Naive thymus-derived CD4-positive, alpha-beta T cell (primary cell): ENCODE measurements at regions not wholly inside any gene's neighbourhood (a gene's known extent, or its start where the extent isn't known, plus 50 kb on each side); places are given as distances from the start of the nearest gene placed in this dataset.

Source experiments
- ATAC-seq: fragments of 150-1000 bp; cut with Tn5 transposase; 2 replicates; pipeline ENCODE4 v1.10.0; 2021; ENCODE audit warnings: mild to moderate bottlenecking, moderate library complexity
- CTCF ChIA-PET: fragments of 350-600 bp; sonication (Branson Sonifier 250); formaldehyde crosslinking; loops from one replicate; lab custom pipeline; 2021; ENCODE audit warnings: antibody characterized with exemption; lab: Charles Lee
- POLR2A ChIA-PET: fragments of 350-600 bp; sonication (Branson Sonifier 250); formaldehyde crosslinking; loops from one replicate; lab custom pipeline; 2021; ENCODE audit warnings: antibody characterized with exemption, inconsistent platforms; lab: Charles Lee
- DNase-seq, 9 donors: peaks; one replicate each; pipeline versions ENCODE4 v3.0.0 to v3.0.0-alpha.2; 2020 to 2022; ENCODE audit warnings: mixed read lengths in 1 of 9
- H3K27ac ChIP-seq: one replicate; pipeline ENCODE4 v1.7.0; 2013; ENCODE audit warnings: mild to moderate bottlenecking, low read depth, low read length, moderate library complexity
- H3K27me3 ChIP-seq, 2 donors: one replicate each; pipeline ENCODE4 v1.7.0; 2013; ENCODE audit warnings: low read length in 2 of 2, mild to moderate bottlenecking in 2 of 2, moderate library complexity in 2 of 2; ENCODE audit not compliant: control insufficient read depth in 2 of 2, insufficient read depth in 2 of 2
- H3K36me3 ChIP-seq, 3 experiments: 1 replicate in 2 of 3; 2 replicates in 1 of 3; pipeline ENCODE4 v1.7.0; 2013; ENCODE audit warnings: low read length in 3 of 3, mild to moderate bottlenecking in 3 of 3, moderate library complexity in 1 of 3; ENCODE audit not compliant: insufficient read depth in 3 of 3, control insufficient read depth in 2 of 3
- H3K4me1 ChIP-seq, 2 donors: one replicate each; pipeline ENCODE4 v1.7.0; 2013; ENCODE audit warnings: low read length in 2 of 2, mild to moderate bottlenecking in 2 of 2, moderate library complexity in 1 of 2; ENCODE audit not compliant: control insufficient read depth in 2 of 2, insufficient read depth in 2 of 2
- H3K4me3 ChIP-seq: 2 replicates; pipeline ENCODE4 v1.7.0; 2013; ENCODE audit warnings: mild to moderate bottlenecking, low read length
- H3K9me3 ChIP-seq, 3 experiments: 1 replicate in 2 of 3; 2 replicates in 1 of 3; pipeline ENCODE4 v1.7.0; 2013; ENCODE audit warnings: low read length in 3 of 3; ENCODE audit not compliant: control insufficient read depth in 2 of 3
- H3K27ac Mint-ChIP-seq, 9 donors: one replicate each; pipeline ENCODE4 v1.8.0; 2020 to 2022; ENCODE audit warnings: mixed read lengths in 9 of 9, mild to moderate bottlenecking in 8 of 9, moderate library complexity in 5 of 9, inconsistent platforms in 2 of 9
- H3K27me3 Mint-ChIP-seq, 5 donors: one replicate each; pipeline ENCODE4 v1.8.0; 2021 to 2022; ENCODE audit warnings: mixed read lengths in 5 of 5, mild to moderate bottlenecking in 1 of 5
- H3K36me3 Mint-ChIP-seq, 5 donors: one replicate each; pipeline ENCODE4 v1.8.0; 2020 to 2022; ENCODE audit warnings: mixed read lengths in 5 of 5, mild to moderate bottlenecking in 3 of 5, inconsistent platforms in 1 of 5
- H3K4me1 Mint-ChIP-seq, 7 donors: one replicate each; pipeline ENCODE4 v1.8.0; 2020 to 2022; ENCODE audit warnings: mixed read lengths in 7 of 7, mild to moderate bottlenecking in 3 of 7, inconsistent platforms in 1 of 7
- H3K4me3 Mint-ChIP-seq, 10 donors: one replicate each; pipeline ENCODE4 v1.8.0; 2020 to 2022; ENCODE audit warnings: mild to moderate bottlenecking in 10 of 10, mixed read lengths in 10 of 10, moderate library complexity in 6 of 10, inconsistent platforms in 2 of 10
- H3K9me3 Mint-ChIP-seq, 11 donors: one replicate each; pipeline ENCODE4 v1.8.0; 2020 to 2022; ENCODE audit warnings: mixed read lengths in 11 of 11, mild to moderate bottlenecking in 4 of 11, inconsistent platforms in 1 of 11, moderate library complexity in 1 of 11
- intact Hi-C, 2 donors: fragments of 100-400 bp; cut with micrococcal nuclease; formaldehyde crosslinking; loops; one replicate each; pipeline ENCODE4 v1.15.1; 2023

- ChIA-PET CTCF (no interaction called here), POLR2A (no interaction called here)
- no peak overlapping the region for H3K27ac Mint-ChIP-seq
- no peak for ATAC-seq
- no peaks in the 10 kb centered on the region for H3K36me3 Mint-ChIP-seq
- no peak overlapping the region for H3K27ac ChIP-seq
- no peaks in the 10 kb centered on the region for H3K4me1 ChIP-seq
- H3K9me3 Mint-ChIP-seq, result no peaks in the 10 kb centered on the region
- no peak overlapping the region for H3K4me3 ChIP-seq
- no peaks in the 10 kb centered on the region for H3K27me3 ChIP-seq
- H3K4me1 Mint-ChIP-seq, result peaks cover 0 to 2% (median 0%) of the 10 kb centered on the region in 7 donors
- no peaks in the 10 kb centered on the region for H3K36me3 ChIP-seq
- no peak overlapping the region for H3K4me3 Mint-ChIP-seq
- intact Hi-C loops, result no loop called here
- peaks cover 0 to 5% (median 0%) of the 10 kb centered on the region in 5 donors for H3K27me3 Mint-ChIP-seq
- no peaks in the 10 kb centered on the region for H3K9me3 ChIP-seq
- DNase-seq, result no peak
These were observed 214.6 kb downstream of the PHETA1 start for GRCh38 chr12:111154147-111154834.

- ATAC-seq, result no peak
- H3K4me3 Mint-ChIP-seq, result no peak overlapping the region
- no peak overlapping the region for H3K27ac Mint-ChIP-seq
- ChIA-PET POLR2A (no interaction called here), CTCF (no interaction called here)
- intact Hi-C loops, result no loop called here
- Histone ChIP-seq H3K36me3 (no peaks in the 10 kb centered on the region), H3K9me3 (no peaks in the 10 kb centered on the region), H3K4me1 (no peaks in the 10 kb centered on the region), H3K27me3 (no peaks in the 10 kb centered on the region), H3K4me3 (no peak overlapping the region), H3K27ac (no peak overlapping the region)
- H3K36me3 Mint-ChIP-seq, result peaks cover 0 to 5% (median 0%) of the 10 kb centered on the region in 5 donors
- H3K4me1 Mint-ChIP-seq, result peaks cover 0 to 2% (median 0%) of the 10 kb centered on the region in 7 donors
- peaks cover 0 to 7% (median 0%) of the 10 kb centered on the region in 11 donors for H3K9me3 Mint-ChIP-seq
- no peak for DNase-seq
- peaks cover 0 to 5% (median 0%) of the 10 kb centered on the region in 5 donors for H3K27me3 Mint-ChIP-seq
These were observed 216.3 kb downstream of the PHETA1 start for GRCh38 chr12:111152561-111152960.

- Histone ChIP-seq H3K27ac (no peak overlapping the region), H3K9me3 (no peaks in the 10 kb centered on the region), H3K36me3 (no peaks in the 10 kb centered on the region), H3K4me1 (no peaks in the 10 kb centered on the region), H3K27me3 (no peaks in the 10 kb centered on the region), H3K4me3 (no peak overlapping the region)
- Mint-ChIP-seq H3K4me3 (no peak overlapping the region), H3K36me3 (peaks cover 0 to 5% (median 0%) of the 10 kb centered on the region in 5 donors), H3K9me3 (peaks cover 0 to 7% (median 0%) of the 10 kb centered on the region in 11 donors), H3K27ac (no peak overlapping the region), H3K27me3 (peaks cover 0 to 6% (median 0%) of the 10 kb centered on the region in 5 donors), H3K4me1 (peaks cover 0 to 2% (median 0%) of the 10 kb centered on the region in 7 donors)
- intact Hi-C loops, result no loop called here
- ATAC-seq (no peak), DNase-seq (no peak)
- CTCF ChIA-PET, result interaction anchor here (0.6 kb wide), 1 partner anchor 652 kb away, joined by 3 read pairs; no protein-coding TSS in a partner anchor
- POLR2A ChIA-PET, result no interaction called here
These were observed 217.7 kb downstream of the PHETA1 start for GRCh38 chr12:111150921-111151840.

GRCh38 chr12:111150360-111150759, 218.5 kb downstream of the PHETA1 start:
- Histone ChIP-seq H3K4me3 (no peak overlapping the region), H3K27ac (no peak overlapping the region), H3K36me3 (no peaks in the 10 kb centered on the region), H3K9me3 (no peaks in the 10 kb centered on the region), H3K4me1 (no peaks in the 10 kb centered on the region), H3K27me3 (no peaks in the 10 kb centered on the region)
- ATAC-seq (no peak), DNase-seq (no peak)
- intact Hi-C loops, result no loop called here
- Mint-ChIP-seq H3K4me3 (no peak overlapping the region), H3K9me3 (peaks cover 0 to 7% (median 0%) of the 10 kb centered on the region in 11 donors), H3K4me1 (peaks cover 0 to 2% (median 0%) of the 10 kb centered on the region in 7 donors), H3K27me3 (peaks cover 0 to 6% (median 0%) of the 10 kb centered on the region in 5 donors), H3K27ac (peak overlapping the region in 1 of 9 donors; percentile 24), H3K36me3 (peaks cover 0 to 5% (median 0%) of the 10 kb centered on the region in 5 donors)
- ChIA-PET POLR2A (no interaction called here), CTCF (interaction anchor here (0.6 kb wide), 1 partner anchor 653 kb away, joined by 3 read pairs; no protein-coding TSS in a partner anchor)

GRCh38 chr12:111149299-111149698, 219.6 kb downstream of the PHETA1 start:
- Histone ChIP-seq H3K36me3 (no peaks in the 10 kb centered on the region), H3K27me3 (no peaks in the 10 kb centered on the region), H3K27ac (no peak overlapping the region), H3K9me3 (no peaks in the 10 kb centered on the region), H3K4me3 (no peak overlapping the region), H3K4me1 (no peaks in the 10 kb centered on the region)
- H3K4me1 Mint-ChIP-seq, result peaks cover 0 to 2% (median 0%) of the 10 kb centered on the region in 7 donors
- peaks cover 0 to 6% (median 0%) of the 10 kb centered on the region in 5 donors for H3K27me3 Mint-ChIP-seq
- no peak for ATAC-seq
- DNase-seq, result no peak
- H3K36me3 Mint-ChIP-seq, result peaks cover 0 to 5% (median 0%) of the 10 kb centered on the region in 5 donors
- POLR2A ChIA-PET, result no interaction called here
- CTCF ChIA-PET, result no interaction called here
- no peak overlapping the region for H3K27ac Mint-ChIP-seq
- intact Hi-C loops, result no loop called here
- peaks cover 0 to 7% (median 0%) of the 10 kb centered on the region in 11 donors for H3K9me3 Mint-ChIP-seq
- H3K4me3 Mint-ChIP-seq, result no peak overlapping the region

- no peak overlapping the region for H3K27ac ChIP-seq
- peaks cover 0 to 5% (median 0%) of the 10 kb centered on the region in 5 donors for H3K36me3 Mint-ChIP-seq
- ATAC-seq (no peak), DNase-seq (no peak)
- H3K27me3 ChIP-seq, result no peaks in the 10 kb centered on the region
- intact Hi-C loops, result no loop called here
- no peaks in the 10 kb centered on the region for H3K36me3 ChIP-seq
- CTCF ChIA-PET, result no interaction called here
- no peak overlapping the region for H3K27ac Mint-ChIP-seq
- H3K27me3 Mint-ChIP-seq, result peaks cover 0 to 6% (median 0%) of the 10 kb centered on the region in 5 donors
- H3K4me3 Mint-ChIP-seq, result no peak overlapping the region
- POLR2A ChIA-PET, result no interaction called here
- peaks cover 0 to 2% (median 0%) of the 10 kb centered on the region in 7 donors for H3K4me1 Mint-ChIP-seq
- H3K4me1 ChIP-seq, result no peaks in the 10 kb centered on the region
- H3K9me3 ChIP-seq, result no peaks in the 10 kb centered on the region
- H3K9me3 Mint-ChIP-seq, result peaks cover 0 to 7% (median 0%) of the 10 kb centered on the region in 11 donors
- no peak overlapping the region for H3K4me3 ChIP-seq
These were observed 220.9 kb downstream of the PHETA1 start for GRCh38 chr12:111148005-111148404.
